Smooth muscle cell (in vitro differentiated cells): ENCODE measurements at regions not wholly inside any gene's neighbourhood (a gene's known extent, or its start where the extent isn't known, plus 50 kb on each side); places are given as distances from the start of the nearest gene placed in this dataset.
A peak's percentile ranks its signal among the peaks of the same experiment; 100 is the strongest.

Experiments
- DNase-seq: peaks from one replicate; lab custom pipeline; 2025; ENCODE audit not compliant: unreplicated experiment; lab: John Stamatoyannopoulos, UW
- H2AFZ ChIP-seq: fragments of 200-600 bp; sonication (generic); 2 replicates; pipeline ENCODE4 v1.6.0; 2016; ENCODE audit warnings: antibody characterized with exemption, low read depth, mild to moderate bottlenecking
- H3F3A ChIP-seq: fragments of 200-600 bp; sonication (generic); 2 replicates; pipeline ENCODE4 v1.6.0; 2017; ENCODE audit warnings: antibody characterized with exemption, low read depth
- H3K27ac ChIP-seq: fragments of 200-600 bp; sonication (generic); 2 replicates; pipeline ENCODE4 v1.5.1; 2016; ENCODE audit warnings: low read depth, mild to moderate bottlenecking
- H3K27me3 ChIP-seq: fragments of 200-600 bp; sonication (generic); 2 replicates; pipeline ENCODE4 v1.6.1; 2016; ENCODE audit warnings: low read depth, mild to moderate bottlenecking
- H3K36me3 ChIP-seq: fragments of 200-600 bp; sonication (generic); 2 replicates; pipeline ENCODE4 v1.5.1; 2016; ENCODE audit warnings: low read depth
- H3K4me1 ChIP-seq: fragments of 200-600 bp; sonication (generic); 2 replicates; pipeline ENCODE4 v1.5.1; 2016; ENCODE audit warnings: low read depth
- H3K4me2 ChIP-seq: fragments of 200-600 bp; sonication (generic); 2 replicates; pipeline ENCODE4 v1.6.0; 2016; ENCODE audit warnings: mild to moderate bottlenecking
- H3K4me3 ChIP-seq: fragments of 200-600 bp; sonication (generic); 2 replicates; pipeline ENCODE4 v1.5.1; 2016; ENCODE audit warnings: mild to moderate bottlenecking
- H3K79me2 ChIP-seq: fragments of 200-600 bp; sonication (generic); 2 replicates; pipeline ENCODE4 v1.6.0; 2016; ENCODE audit warnings: low read depth, mild to moderate bottlenecking
- H3K9ac ChIP-seq: fragments of 200-600 bp; sonication (generic); 2 replicates; pipeline ENCODE4 v1.6.0; 2016; ENCODE audit warnings: low read depth
- H3K9me3 ChIP-seq: fragments of 200-600 bp; sonication (generic); replicated peaks from 2 replicates; pipeline ENCODE4 v1.5.1; 2016; ENCODE audit warnings: low read depth
- H4K20me1 ChIP-seq: fragments of 200-600 bp; sonication (generic); 2 replicates; pipeline ENCODE4 v1.6.0; 2016; ENCODE audit warnings: low read depth
- WGBS: methylation state at CpG from one replicate; pipeline ENCODE4 v1.1.7; 2016; ENCODE audit warnings: low lambda C conversion rate; 5-methylcytosine and 5-hydroxymethylcytosine counted together
- TF ChIP-seq, protein P1 (sequence below): fragments of 200-600 bp; sonication (generic); IDR thresholded peaks from 2 replicates; pipeline ENCODE4 v1.5.1; 2017; ENCODE audit warnings: borderline replicate concordance, mild to moderate bottlenecking, antibody characterized with exemption; ENCODE audit not compliant: insufficient read depth, poor library complexity, severe bottlenecking

DNA sequence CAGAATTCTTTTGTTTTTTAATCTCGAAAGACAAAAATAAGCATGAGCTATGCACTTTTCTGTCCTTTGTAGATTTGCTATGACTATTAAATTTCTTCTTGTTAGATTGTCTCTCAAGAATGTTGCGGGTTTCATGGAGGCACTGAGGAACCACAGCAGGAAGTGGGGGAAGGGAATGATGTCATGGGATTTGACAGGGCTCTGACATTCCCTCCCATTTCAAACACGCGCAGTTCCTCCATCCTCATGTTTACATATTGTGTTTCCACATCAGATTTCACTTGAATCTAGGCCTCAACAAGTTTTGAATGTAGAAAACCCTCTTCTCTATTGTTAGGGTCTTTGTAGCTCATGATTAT, 154.8 kb downstream of the PALM2AKAP2 start:
- no peak for DNase-seq
- no peak overlapping the region for H2AFZ ChIP-seq
- H4K20me1 ChIP-seq: no peaks in the 10 kb centered on the region
- H3F3A ChIP-seq: no peaks in the 10 kb centered on the region
- H3K4me3 ChIP-seq: no peak overlapping the region
- no peaks in the 10 kb centered on the region for H3K79me2 ChIP-seq
- peak overlapping the region; percentile 71 for H3K27ac ChIP-seq
- peaks cover 3% of the 10 kb centered on the region for H3K36me3 ChIP-seq
- H3K9ac ChIP-seq: no peak overlapping the region
- H3K4me2 ChIP-seq: no peak overlapping the region
- TF ChIP-seq, protein P1, sequence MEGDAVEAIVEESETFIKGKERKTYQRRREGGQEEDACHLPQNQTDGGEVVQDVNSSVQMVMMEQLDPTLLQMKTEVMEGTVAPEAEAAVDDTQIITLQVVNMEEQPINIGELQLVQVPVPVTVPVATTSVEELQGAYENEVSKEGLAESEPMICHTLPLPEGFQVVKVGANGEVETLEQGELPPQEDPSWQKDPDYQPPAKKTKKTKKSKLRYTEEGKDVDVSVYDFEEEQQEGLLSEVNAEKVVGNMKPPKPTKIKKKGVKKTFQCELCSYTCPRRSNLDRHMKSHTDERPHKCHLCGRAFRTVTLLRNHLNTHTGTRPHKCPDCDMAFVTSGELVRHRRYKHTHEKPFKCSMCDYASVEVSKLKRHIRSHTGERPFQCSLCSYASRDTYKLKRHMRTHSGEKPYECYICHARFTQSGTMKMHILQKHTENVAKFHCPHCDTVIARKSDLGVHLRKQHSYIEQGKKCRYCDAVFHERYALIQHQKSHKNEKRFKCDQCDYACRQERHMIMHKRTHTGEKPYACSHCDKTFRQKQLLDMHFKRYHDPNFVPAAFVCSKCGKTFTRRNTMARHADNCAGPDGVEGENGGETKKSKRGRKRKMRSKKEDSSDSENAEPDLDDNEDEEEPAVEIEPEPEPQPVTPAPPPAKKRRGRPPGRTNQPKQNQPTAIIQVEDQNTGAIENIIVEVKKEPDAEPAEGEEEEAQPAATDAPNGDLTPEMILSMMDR: no peak
- H3K4me1 ChIP-seq: peaks cover 11% of the 10 kb centered on the region
- H3K9me3 ChIP-seq: no peaks in the 10 kb centered on the region
- H3K27me3 ChIP-seq: no peaks in the 10 kb centered on the region
- 55% methylated on average over 4 of the region's 4 CpGs for WGBS

DNA sequence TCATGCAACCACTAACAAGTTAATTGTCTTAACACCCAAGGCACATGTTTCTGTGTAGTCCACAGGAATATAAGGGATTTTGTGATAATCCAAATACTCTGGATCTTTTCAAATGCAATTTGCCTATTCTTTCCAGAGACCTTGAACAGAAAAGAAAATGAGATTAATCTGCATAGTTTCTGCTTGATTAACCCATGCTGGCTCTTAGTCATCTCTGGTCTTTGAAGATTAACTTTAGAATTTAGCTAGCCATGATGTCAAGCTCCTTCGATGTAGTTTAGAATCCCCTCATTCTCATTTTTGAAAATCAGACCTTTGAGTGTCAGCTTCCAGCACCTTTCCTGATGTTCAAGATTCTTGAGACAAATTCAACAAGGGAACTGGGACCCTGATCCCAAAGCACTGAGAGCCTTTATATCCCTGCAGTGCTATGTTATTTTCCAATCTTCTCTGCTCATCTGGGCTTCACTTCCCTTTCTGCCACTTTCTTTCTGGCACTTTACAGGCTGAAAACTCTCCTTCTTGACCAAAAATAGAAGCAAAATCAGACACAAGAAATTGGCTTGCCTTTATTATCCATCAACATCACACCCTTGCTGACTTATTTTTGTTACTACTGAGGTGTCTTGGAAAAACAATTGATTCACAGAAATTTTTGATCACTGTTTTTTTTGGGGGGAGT, 155.5 kb downstream of the PALM2AKAP2 start:
- H3K36me3 ChIP-seq: peaks cover 3% of the 10 kb centered on the region
- no peak overlapping the region for H2AFZ ChIP-seq
- H3K4me3 ChIP-seq: no peak overlapping the region
- H3K4me1 ChIP-seq: peaks cover 11% of the 10 kb centered on the region
- WGBS: 48% methylated on average over 1 of the region's 1 CpG
- no peak for DNase-seq
- H3F3A ChIP-seq: no peaks in the 10 kb centered on the region
- H3K27ac ChIP-seq: peak overlapping the region; percentile 71
- no peaks in the 10 kb centered on the region for H3K27me3 ChIP-seq
- no peaks in the 10 kb centered on the region for H4K20me1 ChIP-seq
- TF ChIP-seq, protein P1: no peak
- H3K79me2 ChIP-seq: no peaks in the 10 kb centered on the region
- no peak overlapping the region for H3K4me2 ChIP-seq
- no peak overlapping the region for H3K9ac ChIP-seq
- H3K9me3 ChIP-seq: no peaks in the 10 kb centered on the region

DNA sequence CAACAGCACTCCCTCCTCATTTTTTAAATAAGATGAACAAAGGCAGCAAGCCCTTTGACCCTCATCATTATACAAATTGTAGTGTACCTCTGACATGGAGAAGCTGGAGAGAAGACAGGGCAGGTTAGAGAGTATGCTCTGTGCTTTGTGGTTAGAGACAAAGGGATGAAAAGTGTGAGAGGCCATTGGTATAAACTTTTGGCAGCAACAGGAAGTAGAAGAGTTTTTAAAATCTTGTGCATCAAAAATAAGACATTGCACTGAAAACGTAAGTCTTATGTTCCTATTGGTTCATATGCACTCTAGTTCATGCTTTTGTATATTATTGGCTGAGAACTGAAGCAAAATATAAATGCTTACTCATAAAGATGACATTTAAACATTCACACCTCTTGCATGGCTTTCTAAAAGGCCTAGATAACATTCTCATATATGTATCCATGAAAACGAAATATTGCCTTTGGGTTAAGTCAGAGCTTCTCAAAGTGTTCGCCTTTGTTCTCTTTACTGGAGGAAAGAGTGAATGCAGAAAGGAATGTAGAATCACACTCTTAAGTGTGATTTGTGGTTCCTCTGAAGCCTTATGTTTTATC, 158.0 kb downstream of the PALM2AKAP2 start:
- no peak for DNase-seq
- H3K9ac ChIP-seq: no peak overlapping the region
- 93% methylated on average over 3 of the region's 3 CpGs for WGBS
- H3F3A ChIP-seq: no peaks in the 10 kb centered on the region
- H2AFZ ChIP-seq: no peak overlapping the region
- no peaks in the 10 kb centered on the region for H3K27me3 ChIP-seq
- no peaks in the 10 kb centered on the region for H4K20me1 ChIP-seq
- H3K27ac ChIP-seq: no peak overlapping the region
- H3K4me3 ChIP-seq: no peak overlapping the region
- H3K36me3 ChIP-seq: no peaks in the 10 kb centered on the region
- no peak overlapping the region for H3K4me2 ChIP-seq
- no peaks in the 10 kb centered on the region for H3K79me2 ChIP-seq
- H3K4me1 ChIP-seq: peaks cover 11% of the 10 kb centered on the region
- no peaks in the 10 kb centered on the region for H3K9me3 ChIP-seq
- TF ChIP-seq, protein P1: no peak
